GM21447 (cell line): ENCODE measurements at regions not wholly inside any gene's neighbourhood (a gene's known extent, or its start where the extent isn't known, plus 50 kb on each side); places are given as distances from the start of the nearest gene placed in this dataset.

ENCODE experiments used
- ATAC-seq: cut with Tn5 transposase; IDR thresholded peaks from one replicate; pipeline ENCODE4 v1.9.1; 2021; ENCODE audit not compliant: unreplicated experiment

DNA sequence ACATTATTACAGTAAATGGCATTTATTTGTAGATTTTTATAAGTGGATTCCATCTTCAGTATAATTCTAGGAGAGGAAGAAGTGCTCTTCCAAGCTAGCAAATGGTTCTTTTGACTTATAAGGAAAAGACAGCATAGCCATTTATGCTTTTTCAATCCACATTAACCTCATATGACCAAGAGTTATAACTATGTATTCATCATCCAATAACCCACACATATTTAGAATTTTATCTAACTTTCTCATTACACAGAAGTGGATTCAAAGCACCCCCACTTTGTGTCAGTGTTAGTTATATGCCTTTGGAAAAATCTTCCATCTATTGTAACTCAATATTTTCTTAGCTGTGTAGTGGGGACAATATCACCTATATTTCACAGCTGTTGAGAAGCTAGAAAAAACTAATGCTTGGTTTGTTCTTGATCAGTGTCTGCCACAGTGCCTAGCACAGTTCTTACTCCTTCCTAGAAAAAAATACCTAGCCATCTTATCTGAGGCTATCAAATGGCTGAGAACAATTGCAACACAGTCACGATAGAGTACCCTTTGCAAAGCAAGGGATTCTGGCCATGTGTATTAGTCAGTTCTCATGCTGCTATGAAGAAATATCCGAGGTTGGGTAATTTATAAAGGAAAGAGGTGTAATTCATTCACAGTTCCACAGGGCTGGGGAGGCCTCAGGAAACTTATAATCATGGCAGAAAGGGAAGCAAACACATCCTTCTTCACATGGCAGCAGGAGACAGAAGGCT, 986.3 kb downstream of the TFAP2A start:
- ATAC-seq: no peak

DNA sequence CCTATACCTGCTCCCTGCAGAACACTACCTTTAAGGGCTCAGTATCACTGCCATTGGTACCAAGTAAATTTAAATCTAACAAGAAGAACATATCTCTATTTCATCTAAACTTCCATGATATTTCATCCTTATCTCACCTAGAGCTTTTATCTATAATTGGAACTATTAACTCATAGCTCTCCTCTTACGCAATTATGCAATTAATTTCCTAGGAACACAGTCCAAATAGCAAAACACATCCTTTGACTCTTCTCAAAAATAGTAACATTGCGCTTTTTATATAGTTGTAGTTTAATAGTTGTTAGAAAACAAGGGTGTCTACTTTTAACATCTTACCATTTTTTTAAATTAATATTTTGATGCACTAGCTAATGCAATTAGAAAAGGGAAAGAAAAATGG, 986.8 kb upstream of the SLC35B3 start:
- ATAC-seq: no peak

DNA sequence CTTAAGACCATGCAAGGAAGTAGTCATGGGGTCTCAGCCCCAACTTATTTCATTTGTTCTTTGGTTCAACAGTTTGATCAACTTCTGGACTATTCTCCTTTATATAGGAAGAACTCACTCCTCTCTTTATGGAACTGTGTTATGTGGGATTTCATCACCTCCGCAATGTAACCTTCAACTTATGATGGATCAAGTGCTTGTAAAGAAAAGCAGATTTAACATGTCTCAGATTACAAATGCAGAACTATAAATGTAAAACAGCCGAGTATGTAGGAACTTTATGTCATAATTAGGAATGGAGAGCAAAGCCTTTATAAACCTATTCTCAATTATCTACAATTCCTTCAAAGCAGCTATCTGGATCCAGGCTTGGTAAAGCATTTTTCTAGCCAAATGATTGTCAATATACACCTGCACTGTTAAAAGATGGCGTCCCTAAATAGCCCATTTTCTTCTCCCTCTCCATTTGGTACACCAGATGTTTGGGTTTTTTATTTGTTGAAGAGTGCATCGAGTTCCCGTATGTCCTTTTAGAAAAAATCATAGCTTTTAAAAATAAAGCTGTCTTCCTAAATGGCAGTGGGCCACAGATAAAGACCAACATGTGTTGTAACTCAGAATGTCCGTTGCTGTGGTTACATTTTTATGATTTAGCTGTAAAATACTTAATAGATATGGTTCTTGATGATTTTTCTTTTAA, 985.1 kb upstream of the SLC35B3 start:
- ATAC-seq: no peak

DNA sequence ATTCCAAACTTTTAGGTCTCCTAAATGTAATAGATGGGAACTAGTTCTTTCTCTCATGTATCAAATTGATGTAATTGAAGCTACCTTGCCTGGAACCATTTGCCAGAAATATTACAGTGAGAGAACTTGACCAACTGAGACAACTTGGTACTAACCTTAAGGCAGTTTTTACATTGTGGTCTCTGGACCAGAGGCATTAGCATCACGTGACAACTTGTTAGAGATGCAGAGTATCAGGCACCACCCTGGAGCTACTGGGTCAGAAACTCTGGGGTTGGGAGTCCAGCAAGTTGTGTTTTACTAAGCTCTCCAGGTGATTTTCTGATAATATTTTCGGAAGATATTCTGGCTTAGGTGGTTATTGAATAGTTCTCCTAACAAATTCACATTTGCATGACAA, 982.1 kb upstream of the SLC35B3 start:
- ATAC-seq: no peak

DNA sequence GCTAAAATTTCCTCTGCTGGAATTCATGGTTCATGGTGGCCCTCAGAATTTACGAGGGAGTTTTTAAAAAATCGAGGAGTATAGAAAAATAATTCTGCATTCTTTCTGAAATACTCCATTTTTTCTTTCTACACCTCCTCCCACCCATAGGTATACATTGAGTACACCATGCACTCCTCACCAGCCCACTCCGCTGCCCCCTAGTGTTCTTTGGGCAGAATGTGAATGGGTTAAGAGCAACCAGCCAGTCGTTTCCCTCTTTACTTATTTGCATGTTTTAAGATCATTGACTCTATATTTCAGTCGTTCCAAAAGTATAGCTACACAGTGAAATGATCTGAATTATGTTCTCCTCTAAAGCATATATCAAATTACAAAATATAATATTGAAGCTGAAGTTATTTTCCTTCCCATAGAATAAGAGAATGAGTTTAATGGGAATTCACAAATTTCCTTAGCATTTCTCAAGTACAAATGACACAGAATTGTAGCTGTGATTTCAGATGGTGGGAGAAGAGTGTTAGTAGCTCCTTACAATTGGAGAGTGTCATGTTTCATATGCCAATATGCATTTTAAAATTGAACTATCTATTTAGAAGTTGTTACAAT, 977.7 kb upstream of the SLC35B3 start:
- ATAC-seq: no peak

DNA sequence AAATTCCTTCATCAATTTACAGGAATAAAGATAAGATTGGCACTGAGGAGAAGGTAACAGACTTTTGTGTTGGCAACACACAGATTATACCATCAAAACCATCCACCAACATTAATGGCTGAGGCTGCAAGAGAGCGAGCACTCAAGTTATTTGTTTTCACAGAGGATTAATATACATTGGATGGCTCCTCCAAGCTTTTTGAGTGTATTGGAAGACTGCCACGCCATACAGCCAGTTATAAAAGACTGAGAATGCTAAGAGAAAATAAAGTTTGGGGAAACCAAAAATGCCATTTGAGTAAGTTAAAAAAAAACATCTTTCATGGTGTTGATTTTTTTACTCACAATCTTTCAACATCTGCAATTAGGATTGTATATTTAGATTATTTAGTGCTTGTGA, 973.8 kb upstream of the SLC35B3 start:
- ATAC-seq: no peak

DNA sequence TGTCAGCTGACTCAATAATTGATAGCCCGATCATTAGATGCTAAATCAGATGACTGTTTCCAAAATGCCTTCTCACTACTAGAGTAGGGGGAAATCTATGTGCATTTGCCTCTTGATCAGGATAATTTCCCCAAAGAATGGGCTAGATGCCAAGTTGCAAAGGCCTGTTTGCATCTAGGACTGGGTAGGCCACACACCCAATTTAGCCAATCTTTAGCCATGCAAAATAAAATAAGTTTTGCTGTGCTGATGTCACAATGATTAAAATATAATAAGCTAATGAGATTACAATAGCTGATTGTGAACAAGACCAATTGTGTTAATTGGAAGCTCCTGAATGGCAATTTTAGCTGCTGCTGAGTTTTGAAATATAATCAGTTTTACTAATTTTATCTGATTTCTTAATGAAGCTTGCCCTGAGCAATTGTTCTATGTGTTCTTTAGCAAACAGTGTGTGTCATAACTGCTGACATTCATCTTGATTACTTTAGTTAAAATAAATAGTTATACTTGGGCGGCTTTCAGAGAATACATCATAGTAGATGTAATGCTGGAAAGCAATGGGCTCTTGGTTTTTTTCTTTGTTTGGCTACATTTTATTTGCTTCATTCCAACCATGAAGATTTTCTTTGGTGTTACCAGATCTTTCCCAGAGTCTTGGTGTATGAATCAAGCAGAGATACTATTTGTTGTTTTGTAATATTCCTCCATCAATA, 973.2 kb upstream of the SLC35B3 start:
- no peak for ATAC-seq

DNA sequence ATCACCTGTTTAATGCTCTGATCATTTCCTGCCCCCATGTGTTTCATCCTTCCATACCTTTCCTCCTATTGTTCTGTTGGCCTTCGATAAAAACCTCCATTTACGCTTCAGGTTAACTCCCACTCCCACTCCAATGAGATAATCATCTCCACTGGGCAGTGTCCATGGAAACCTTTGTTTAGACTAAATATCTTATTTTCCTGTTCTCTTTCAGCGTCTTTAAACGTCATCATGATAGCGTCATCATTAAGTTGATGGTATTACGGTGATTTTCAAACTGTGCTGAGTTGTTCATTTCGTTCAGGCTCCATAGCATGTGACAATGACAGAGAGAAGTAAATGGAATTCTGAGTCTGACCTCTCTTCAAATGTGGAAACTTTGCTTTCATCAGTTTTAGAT, 970.5 kb upstream of the SLC35B3 start:
- ATAC-seq: no peak

DNA sequence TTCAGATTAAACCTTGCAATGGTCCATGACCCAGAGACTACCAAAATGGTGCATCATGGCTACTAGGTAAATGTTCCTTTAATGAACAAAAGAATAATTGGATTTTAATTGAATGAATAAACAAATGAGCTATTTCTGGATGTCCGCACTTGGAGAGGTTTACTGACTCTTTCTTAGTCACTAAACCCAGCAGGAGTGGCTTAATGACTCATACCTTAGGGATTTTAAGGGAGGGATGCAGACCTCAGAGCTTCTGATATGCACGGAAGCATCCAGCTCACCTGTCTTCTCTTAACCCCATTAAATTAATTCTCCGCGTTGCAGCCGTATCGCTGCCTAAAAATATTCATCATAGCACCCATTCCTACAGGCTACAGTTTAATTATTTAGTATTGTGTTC, 970.0 kb upstream of the SLC35B3 start:
- ATAC-seq: no peak

DNA sequence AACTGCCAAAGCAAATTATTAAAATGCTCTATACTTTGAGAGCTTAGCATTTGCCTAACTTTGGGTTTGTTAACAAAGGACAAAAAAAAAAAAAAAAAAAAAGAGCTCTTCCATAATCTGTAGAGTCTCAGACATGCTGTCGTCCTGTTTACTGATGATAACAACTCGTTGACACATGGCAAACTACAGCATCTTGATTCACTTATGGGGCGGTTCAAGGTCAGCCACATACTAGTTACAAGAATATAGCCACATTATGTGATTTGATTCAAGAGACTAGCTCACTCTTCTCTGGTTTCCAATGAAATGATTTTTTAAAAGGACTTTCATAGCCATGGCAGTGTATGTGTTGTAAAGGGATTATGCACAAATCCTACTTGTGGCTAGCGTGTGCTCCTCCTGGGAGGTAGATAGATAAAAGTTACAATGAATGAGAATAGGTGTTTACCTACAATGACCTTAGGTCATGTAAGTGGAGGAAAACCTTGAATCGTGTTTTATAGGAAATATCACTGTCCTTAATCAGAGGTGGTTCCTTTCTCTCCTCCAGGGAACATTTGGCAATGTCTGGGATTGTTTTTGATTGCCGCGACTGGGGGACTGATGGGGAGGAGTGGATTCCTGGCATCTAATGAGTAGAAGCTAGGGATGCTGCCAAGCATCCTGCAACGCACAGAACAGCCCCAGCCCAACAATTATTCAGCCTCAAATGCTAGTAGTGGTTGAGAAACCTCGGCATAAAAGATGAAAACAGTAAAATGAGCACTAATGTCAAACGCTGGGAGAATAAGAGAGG, 969.2 kb upstream of the SLC35B3 start:
- ATAC-seq: no peak

DNA sequence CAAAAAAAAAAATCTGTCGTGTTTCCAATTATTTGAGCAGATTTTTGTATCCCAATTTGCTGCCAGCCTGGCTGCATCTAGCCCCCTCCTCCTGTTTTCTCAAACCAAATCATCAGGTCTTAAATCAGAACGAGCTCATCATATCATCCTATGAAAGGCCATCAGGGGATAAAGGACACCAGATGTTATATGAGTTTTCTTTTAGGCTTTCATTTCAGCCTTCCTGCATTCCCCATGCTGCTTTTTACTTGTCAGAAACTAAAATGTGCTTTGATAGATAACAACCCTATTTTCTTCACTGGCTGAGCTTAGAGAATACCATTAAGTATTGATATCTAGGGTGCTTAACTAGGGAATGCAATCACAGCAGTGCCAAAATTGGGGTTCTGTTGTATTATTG, 968.4 kb upstream of the SLC35B3 start:
- no peak for ATAC-seq

DNA sequence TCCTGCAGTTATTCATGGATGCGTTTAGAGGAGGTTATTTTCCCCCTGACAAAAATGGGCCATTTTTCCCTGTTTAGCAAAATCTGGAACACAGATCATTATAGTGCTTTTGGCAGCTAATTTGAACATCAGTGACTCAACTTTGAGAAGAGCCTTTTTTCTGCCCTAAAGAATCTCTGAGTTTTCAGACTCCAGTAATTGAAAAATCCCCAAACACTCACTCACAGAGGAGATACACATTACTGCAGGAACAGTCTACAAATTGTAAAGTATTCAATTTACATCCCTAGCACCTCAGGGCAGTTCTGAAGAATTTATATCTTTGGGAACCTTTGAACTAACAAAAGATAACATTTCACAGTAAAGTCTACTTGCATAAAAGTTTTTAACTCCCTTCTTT, 966.6 kb upstream of the SLC35B3 start:
- no peak for ATAC-seq

DNA sequence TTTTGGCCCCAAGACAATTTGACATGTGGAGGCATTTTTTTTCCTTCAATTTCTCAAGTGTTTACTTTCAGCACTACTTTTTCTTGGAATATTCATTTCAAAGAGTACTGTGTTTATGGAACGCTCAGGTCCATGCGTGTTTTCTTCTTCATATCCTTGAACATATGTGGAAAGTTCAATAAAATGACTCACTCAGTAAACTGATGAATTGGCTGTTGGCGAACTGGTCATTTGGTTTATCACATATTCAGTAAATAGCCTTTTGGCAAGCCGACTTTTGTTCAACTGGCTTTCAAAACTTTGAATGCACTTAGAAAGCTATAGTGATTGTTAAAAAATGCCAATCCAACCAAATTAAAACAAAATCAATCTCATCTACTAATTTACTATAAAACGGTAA, 964.6 kb upstream of the SLC35B3 start:
- ATAC-seq: no peak

DNA sequence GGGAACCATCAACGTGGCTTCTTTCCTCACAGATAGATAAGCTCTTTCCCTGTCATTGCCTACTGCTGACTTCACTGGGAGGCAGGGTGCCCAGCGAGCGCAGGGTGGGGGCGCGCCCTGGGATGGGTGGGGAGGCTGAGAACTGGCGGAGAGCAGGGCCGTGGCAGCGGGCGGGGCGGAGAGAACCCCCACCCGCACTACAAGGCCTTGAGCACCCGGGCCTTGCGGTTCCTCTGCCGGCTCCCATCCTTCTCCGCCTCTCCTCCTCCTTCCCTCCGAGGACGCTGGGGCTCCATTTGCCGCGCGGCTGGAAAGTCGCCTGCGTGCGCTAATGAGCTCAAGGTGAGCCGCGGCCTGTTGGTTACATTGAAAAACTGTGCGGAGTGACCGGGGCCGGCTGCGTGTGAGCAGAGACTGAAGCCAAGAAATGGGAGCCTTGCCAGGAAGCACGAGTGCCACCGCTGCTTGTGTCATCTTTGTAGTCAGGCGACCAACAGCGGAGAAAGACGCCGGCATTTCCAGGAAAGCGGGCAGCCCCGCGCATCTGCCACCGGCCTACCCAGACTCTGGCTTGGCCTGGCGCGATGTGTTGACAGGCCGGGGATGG, 963.5 kb upstream of the SLC35B3 start:
- no peak for ATAC-seq

DNA sequence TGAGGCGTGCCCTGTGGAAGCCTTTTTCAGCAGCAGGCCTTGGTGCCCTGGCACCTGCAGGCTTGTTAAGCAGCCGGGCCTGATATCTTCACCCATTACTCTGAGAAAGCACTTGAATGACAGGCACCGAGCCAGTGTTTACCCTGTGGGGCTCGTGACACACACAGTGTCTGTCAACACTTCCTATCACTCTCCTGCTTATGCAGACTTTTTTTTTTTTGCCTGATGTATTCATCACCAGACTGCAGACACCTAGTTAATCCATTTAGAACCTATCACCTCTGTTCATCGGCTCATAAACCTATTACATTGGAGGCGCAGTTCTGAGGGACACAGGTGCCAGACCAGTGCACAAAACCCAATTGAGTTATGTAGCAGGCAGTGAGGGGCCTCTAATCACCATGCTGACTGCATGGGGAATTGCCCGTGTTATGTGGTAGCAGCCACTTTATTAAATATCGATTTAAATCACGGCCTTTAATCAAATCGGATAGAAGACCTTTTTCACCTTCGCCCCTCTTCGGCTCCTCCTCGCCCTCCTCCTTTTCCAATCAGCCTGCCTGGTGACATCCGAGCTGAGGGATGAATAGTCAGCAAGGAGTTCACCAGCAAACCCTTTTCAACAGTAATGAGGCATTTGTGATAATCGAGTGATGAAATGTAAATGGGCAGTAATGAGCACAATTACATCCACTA, 962.9 kb upstream of the SLC35B3 start:
- ATAC-seq: no peak

DNA sequence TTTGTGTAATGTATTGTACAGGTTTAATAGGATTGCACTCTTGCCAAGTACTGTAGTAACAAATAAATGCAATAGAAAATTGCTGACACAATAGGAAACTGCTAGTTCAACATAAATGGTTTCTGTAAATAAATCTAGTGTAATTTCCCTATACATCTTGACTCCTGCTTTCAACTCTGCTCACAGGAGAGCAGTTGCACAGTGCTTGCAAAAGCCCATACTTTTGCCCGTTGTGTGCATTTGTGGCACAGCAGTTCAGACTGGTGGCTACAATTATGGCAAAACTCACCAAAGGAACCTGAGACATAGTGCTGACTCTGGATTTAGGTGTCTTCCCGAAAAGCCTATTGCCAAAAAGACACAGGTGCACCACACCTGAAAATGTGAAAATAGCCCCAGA, 953.3 kb upstream of the SLC35B3 start:
- no peak for ATAC-seq

DNA sequence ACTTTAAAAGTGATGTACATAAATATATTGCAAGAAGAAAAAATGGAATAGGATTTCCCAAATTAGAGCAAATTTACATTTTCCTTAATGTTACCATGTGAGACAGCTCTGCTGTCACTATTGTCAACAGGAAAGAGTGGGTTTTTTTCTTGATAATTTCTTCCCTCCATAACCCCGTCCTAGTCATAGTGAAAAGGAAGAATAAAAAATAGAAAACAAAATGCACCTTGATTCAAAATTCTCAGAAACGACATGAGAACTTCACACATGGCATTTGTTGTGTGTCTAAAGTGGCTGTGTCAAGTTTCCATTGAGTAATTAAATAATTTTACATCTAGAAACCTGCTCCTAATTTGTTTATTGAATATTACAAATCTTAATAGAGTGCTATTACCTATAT, 945.2 kb upstream of the SLC35B3 start:
- no peak for ATAC-seq

DNA sequence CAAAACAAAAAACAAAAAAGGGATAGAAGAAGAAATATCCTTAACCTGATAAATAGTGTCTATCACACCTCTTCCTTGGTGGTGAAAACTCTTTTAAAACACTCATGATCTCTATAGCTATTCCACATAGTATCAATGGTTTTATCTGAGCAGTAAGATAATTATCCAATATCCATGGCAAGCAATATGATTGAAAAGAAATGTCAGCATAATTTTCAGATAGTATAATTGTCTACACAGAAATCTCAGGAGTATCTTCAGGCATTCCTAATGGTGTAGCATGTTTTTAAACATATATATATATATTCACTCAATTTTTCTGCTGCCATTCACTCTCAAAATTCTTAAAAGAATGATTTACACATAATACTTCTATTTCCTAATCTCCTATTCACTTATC, 938.0 kb upstream of the SLC35B3 start:
- ATAC-seq: no peak

DNA sequence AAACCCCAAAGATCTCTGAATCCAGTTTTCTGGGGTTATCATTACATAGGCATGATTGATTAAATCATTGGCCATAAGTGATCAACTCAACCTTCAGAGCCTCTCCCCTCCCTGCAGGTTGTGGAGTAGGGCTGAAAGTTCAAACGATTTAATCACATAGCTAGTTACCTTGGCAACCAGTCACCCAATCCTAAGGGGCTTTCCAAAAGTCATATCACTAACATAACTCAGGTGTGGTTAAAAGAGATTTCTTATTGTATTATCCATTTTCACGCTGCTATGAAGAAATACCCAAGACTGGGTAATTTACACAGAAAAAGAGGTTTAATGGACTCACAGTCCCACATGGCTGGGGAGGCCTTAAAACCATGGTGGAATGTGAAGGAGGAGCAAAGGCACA, 935.1 kb upstream of the SLC35B3 start:
- ATAC-seq: no peak

DNA sequence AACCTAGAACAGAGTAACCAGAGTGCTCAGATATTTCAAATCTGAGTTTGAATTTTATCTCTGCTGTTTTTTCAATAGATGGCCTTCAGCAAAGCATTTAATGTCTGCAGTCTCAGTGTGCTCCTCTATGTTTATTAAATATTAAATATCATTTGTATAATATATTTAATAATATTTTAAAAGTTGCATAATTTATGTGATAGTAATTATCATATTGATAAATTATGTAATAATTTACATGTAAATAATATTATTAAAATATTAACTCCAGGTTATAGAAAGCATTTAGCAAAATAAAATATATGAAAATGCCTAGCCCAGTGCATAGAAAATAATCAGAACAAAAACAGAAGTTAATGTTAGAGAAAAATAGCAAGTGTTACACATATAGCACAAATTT, 930.0 kb upstream of the SLC35B3 start:
- no peak for ATAC-seq
